NCI-H82 (cell line): ENCODE measurements at regions not wholly inside any gene's neighbourhood (a gene's known extent, or its start where the extent isn't known, plus 50 kb on each side); places are given as distances from the start of the nearest gene placed in this dataset.

Source experiments
- DNase-seq: peaks from one replicate; lab custom pipeline; 2025; lab: John Stamatoyannopoulos, UW

DNA sequence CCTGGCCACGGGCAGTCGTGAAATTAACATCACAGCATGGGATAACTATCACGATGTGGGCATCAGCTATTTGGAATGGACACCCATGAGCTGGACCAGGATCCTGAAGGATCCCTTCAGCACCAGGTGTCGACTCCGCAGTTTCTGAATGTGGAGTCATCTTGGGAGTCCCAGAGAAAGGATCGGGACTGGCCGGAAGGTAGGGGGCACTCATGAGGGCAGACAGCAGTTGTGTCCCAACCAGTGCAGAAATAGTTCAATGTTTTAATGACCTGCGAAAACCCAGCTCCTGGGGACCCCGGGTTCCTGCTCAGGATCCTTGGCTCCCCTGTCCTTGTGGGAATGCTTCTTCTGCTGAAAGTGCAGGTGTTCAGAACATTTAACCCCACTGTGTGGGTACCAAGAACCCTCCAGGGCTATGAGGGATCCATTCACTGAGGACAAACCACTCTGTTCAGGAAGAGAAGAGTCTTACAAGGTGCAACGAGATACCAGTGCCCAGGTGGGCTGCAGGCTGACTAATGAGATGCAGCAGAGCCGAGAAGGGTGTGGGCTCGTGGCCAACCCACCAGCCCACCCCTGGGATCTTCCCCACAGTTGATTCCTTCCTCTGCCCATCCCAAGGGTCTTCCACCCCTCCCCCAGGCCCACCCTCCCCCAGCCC is 154.8 kb downstream of the SALL1 start:
- DNase-seq, result no peak

GRCh38 chr16:50994995-50995394 is 156.1 kb downstream of the SALL1 start:
- no peak for DNase-seq

DNA sequence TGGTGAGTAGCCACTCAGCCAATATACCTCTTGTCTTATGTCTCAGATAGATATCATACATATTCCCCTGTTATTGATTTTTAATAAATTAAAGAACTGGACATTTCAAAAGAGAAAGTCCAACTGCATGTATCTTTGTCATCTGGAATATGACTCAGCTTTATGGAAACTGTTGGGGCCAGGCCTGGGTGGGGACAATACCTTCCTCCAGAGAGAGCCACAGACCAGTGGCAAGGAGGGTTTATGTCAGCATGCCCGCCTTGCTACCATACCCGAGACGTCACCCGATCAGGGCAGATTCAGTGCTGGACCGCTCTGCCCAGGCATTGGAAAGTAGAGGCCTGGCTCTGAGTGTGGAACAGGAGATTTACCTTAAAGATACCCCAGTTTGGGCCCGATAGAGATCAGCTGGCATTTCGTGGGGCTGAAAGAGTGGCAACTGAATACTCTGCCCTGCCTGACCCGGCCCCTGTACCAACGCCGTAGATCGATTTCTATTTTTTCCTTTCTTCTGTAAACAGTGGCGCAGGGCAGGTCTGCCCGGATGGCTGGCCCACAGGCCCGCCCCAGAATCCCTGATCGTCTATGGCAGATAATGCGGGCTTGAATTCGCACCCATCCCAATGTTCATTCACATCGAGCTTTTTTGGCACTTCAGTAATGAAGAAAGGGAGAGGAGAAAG is 158.6 kb downstream of the SALL1 start:
- DNase-seq, result no peak

DNA sequence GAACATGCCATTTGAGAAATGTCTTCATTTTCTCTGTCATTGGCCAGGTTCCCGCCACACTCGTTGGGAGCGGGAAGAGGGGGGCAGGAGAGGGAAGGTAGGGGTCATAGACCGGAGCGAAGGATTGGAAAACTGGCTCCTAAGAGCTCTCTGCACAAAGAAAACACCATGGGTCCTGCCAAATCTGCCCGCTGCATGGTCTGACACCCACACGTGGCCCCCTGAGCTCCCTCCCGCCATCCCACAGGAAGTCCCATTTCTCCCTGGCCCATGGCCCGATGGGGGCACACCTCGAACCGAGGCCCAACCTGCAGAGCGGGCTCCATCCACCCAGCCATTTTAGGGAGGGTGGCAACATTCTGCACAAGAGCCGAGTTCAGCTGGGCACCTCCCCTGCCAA is 159.6 kb downstream of the SALL1 start:
- no peak for DNase-seq

DNA sequence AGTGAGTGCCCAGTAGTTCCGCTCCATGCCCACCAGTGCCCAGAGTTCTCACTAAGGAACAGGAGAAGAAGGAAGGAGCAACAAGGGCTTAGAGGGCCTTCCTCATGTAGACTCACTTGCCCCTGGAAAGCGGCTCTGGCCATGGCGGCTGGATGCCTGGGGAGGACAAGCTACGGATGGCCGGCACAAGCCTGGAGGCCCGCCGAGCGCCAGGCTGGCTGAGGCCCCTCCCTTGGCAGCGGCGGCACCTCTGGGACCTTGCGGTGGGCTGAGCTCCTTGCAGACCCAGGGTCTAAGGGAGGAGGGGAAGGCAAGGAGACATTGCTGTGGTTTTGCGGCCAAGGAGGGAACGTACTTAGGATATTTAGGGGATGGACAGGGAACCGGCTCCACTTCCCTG is 160.1 kb downstream of the SALL1 start:
- no peak for DNase-seq

DNA sequence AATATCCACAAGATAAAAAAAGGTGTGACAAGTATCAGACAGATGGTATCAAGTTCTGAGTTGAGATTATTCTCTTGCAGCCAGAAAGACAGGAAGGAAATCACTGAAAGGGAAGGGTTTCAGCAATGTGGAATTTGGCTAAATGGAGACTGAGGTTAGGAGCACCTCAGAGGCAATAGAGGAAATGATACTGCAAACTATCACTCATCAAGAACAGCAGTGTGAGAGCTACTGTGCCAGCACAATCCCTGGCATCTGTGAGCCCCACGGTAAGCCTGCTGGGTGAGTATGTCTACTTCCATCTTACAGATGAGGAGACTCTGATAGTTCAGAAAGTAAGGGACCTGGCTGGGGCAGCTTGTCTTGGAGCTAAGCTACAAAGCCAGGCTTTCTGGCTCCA is 162.0 kb downstream of the SALL1 start:
- DNase-seq, result no peak

GRCh38 chr16:50988441-50988840 is 162.6 kb downstream of the SALL1 start:
- no peak for DNase-seq

- DNase-seq, result no peak
Measured at GRCh38 chr16:50986453-50986852, 164.6 kb downstream of the SALL1 start.

DNA sequence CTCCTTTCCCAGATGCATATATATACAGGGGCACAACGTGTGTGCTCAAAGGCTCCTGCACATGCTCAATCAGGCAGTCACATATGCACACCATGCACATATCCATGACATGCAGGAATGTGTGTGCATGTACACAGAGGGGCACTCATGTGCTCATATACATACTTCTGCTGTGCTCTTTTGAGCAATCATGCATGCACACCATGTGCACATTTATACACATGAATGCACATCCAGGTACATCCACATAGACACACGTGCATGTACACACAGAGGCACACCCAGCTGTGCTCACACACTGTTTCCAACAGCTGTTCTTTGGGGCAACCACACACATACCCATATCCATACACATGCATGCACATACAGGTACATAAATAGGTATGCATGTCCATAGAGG is 165.3 kb downstream of the SALL1 start:
- no peak for DNase-seq

- DNase-seq, result no peak
Measured at GRCh38 chr16:50984688-50985087, 166.4 kb downstream of the SALL1 start.

- DNase-seq, result no peak
Measured at GRCh38 chr16:50982808-50983207, 168.3 kb downstream of the SALL1 start.

DNA sequence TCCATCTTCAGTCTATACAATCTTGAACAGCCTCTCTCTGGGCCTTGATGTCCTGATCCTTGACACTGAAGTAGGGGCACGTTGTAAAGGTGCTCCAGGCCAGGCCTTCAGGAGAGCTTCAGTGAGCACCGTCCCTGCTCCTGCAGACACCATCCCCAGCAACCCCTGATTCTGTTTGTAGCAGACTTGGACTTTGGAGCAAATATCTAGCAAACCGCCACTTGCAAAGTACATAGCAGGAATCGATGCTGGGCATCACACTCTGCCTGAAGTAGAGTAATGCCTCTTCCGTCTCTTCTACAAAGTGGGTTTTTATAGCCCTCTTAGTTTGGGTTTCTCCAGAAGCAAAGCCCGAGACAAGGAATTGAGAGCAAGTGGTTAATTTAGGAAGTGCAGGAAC is 169.1 kb downstream of the SALL1 start:
- DNase-seq, result no peak

GRCh38 chr16:50980666-50981065 is 170.4 kb downstream of the SALL1 start:
- no peak for DNase-seq

DNA sequence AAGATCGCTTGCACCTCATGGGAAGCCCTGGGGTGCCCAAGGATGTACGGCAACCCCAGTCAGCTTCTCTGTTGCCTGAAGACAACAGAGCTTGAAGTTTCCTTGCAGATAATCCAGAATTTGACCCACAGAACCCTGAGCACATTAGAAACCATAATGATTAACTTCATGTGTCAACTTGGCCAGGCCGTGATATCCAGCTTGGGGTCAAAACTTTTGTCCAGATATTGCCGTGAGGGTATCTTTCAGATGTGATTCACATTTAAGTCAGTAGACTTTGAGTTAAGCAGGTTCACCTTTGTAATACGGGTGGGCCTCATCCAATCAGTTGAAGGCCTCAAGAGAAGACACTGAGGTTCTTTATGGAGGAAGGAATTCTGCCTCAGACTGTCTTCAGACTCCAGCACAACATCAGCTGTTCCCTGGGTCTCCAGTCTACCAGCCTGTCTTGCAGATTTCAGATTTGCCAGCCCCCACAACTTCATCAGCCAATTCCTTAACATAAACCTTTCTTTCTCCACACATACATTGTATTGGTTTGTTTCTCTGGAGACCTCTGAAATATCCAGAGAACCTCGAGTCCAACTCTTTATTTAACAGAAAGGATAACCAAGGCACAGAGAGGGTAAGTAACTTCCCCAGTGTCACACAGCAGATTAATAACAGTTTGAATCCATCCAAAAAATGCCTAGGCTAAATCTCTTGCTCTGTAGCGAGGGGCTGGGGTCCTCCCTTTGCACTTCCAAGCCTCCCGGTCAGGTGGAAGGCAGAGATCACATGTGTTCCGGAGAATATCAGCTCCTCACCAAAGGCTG is 171.1 kb downstream of the SALL1 start:
- no peak for DNase-seq

DNA sequence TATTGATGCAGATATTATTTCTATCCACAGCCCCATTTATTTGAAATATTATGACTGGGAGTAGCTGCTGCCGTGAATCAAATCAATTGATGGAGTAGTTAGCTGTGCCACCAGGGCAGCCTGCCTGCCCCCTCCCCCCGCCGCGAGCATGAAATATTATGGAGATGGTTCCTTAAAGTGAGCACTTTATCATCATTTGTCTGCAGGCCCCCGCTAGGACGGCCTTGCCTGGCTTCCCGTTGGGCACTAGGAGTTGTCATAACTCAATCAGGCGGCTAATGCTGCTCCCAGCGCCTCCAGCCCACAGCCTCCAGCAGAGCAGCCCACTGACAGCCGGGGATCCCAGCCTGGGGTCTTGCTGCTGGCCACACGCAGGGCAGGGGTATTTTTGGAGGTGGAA is 173.9 kb downstream of the SALL1 start:
- DNase-seq, result no peak

GRCh38 chr16:50974438-50975036 is 176.5 kb downstream of the SALL1 start:
- no peak for DNase-seq

DNA sequence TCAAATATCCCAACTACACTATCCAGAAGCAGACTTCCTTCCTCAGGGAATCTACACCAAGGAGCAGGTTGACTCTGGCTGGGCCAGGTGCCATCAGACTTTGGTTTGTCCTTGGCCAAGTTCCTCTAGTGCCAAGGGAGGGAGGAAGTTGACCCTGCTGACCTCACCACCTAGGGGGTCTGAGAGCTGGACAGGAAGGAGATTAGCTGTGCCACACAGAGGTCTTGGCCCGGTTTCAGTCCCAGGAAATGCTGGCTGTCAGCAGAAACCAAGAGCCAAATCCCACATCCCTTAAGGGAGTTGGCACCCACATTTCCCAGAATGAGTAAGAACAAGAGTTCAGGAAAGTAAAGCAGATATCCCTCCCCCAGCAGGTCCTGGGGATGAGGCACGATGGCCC is 178.2 kb downstream of the SALL1 start:
- no peak for DNase-seq

- DNase-seq, result no peak
Measured at GRCh38 chr16:50970281-50970680, 180.8 kb downstream of the SALL1 start.

- no peak for DNase-seq
Measured at GRCh38 chr16:50967827-50968612, 183.1 kb downstream of the SALL1 start.

- no peak for DNase-seq
Measured at GRCh38 chr16:50964491-50964890, 186.6 kb downstream of the SALL1 start.

DNA sequence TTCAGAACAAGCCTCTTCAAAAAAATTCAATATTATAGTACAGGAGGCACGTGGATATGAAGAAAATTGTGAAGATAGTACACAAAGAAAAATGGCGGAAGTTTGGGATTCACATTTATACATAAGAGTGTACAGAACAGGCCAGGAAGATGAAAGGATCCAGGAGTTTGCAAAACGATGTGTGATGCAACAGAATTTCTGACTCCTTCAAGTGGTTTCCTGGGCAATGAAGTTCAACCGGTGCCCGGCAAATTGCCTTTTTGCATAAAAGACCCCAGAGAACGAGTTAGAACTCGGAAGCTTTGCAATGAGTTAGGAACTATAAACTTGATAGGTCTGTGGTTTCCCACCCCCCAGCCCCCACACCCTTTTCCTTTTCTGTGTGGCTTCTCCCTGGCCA is 189.1 kb downstream of the SALL1 start:
- DNase-seq, result no peak
